ENCODE measurements at regions not wholly inside any gene's neighbourhood (a gene's known extent, or its start where the extent isn't known, plus 50 kb on each side); places are given as distances from the start of the nearest gene placed in this dataset.

DNA sequence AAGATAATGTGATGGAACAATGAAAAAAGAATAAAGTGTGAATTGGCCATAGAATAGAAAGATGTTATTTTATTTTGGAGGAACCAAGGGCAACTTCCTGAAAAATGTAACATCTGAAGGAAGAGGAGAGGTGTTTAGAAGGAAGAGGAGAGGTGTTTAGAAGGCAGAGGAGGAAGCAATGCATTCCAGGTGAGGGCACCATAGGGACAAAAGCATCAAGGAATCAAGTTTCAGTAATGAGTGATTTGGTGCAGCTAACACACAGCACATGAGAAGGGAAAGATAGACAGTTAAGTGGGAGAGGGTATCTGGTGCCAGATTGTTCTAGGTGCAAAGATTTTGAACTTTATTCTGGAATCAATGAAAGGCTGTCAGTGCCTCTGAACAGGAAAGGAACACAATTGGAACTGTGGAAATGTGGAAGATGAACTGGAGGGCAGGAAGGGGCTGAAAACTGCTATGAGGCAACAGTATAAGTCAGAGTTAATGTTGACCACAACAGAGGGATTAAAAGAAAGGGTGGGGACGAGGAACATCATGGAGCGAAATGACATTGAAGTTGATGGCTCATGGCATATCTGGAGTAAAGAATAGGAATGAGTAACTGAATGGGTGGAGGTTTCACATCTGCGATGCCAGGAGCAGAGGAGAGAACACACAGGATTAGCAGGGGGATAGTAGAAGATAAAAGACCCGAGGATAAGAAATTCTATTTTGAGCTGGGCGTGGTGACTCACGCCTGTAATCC lies 326.6 kb downstream of the LRIG3 start:
- Histone ChIP-seq H3K4me1 (no peaks in the 10 kb centered on the region), H3K9me3 (no peaks in the 10 kb centered on the region), H3K36me3 (no peaks in the 10 kb centered on the region), H3K4me3 (ENCODE audit: low read depth, low read length) (no peak overlapping the region), H3K27me3 (no peaks in the 10 kb centered on the region)
- no peak for DNase-seq
- no peak for TF ChIP-seq CTCF (IDR thresholded peaks at IDR 0.05; ENCODE audit: low read depth, low read length)

DNA sequence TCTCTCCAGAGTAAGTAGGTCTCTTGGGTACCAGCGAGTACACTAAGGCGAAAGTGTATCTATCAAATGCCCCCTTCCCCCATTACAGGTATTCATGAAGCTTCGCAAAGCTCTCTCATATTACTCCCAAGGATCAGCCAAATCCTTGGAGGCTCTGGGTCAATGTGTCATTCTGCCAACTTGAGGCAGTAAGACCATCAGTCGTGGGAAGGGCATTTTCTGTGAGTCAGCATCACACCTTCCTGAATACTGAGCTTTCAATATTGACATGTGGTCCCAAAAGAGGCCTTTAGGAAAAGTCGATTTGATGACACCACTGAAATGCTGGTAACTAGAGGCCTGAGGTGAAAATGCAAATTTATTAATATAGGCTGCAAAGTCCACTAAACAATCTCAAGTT lies 323.9 kb downstream of the LRIG3 start:
- Histone ChIP-seq H3K4me1 (no peaks in the 10 kb centered on the region), H3K27me3 (no peaks in the 10 kb centered on the region), H3K36me3 (no peaks in the 10 kb centered on the region), H3K4me3 (ENCODE audit: low read depth, low read length) (no peak overlapping the region), H3K9me3 (no peaks in the 10 kb centered on the region)
- no peak for TF ChIP-seq CTCF (IDR thresholded peaks at IDR 0.05; ENCODE audit: low read depth, low read length)
- DNase-seq, result no peak

- Histone ChIP-seq H3K27me3 (no peaks in the 10 kb centered on the region), H3K36me3 (no peaks in the 10 kb centered on the region), H3K4me3 (ENCODE audit: low read depth, low read length) (no peak overlapping the region), H3K4me1 (no peaks in the 10 kb centered on the region), H3K9me3 (no peaks in the 10 kb centered on the region)
- no peak for DNase-seq
- TF ChIP-seq CTCF (IDR thresholded peaks at IDR 0.05; ENCODE audit: low read depth, low read length), result no peak
Observed at GRCh38 chr12:58601529-58601928, 318.8 kb downstream of the LRIG3 start.

- DNase-seq, result no peak
- Histone ChIP-seq H3K4me1 (no peaks in the 10 kb centered on the region), H3K4me3 (ENCODE audit: low read depth, low read length) (no peak overlapping the region), H3K27me3 (no peaks in the 10 kb centered on the region), H3K9me3 (no peaks in the 10 kb centered on the region), H3K36me3 (no peaks in the 10 kb centered on the region)
- no peak for TF ChIP-seq CTCF (IDR thresholded peaks at IDR 0.05; ENCODE audit: low read depth, low read length)
Observed at GRCh38 chr12:58602179-58602578, 318.1 kb downstream of the LRIG3 start.

- Histone ChIP-seq H3K9me3 (no peaks in the 10 kb centered on the region), H3K4me1 (no peaks in the 10 kb centered on the region), H3K36me3 (no peaks in the 10 kb centered on the region), H3K27me3 (no peaks in the 10 kb centered on the region), H3K4me3 (ENCODE audit: low read depth, low read length) (no peak overlapping the region)
- no peak for TF ChIP-seq CTCF (IDR thresholded peaks at IDR 0.05; ENCODE audit: low read depth, low read length)
- DNase-seq, result no peak
Observed at GRCh38 chr12:58602736-58603135, 317.6 kb downstream of the LRIG3 start.

- H3K4me1 ChIP-seq, result no peaks in the 10 kb centered on the region
- no peaks in the 10 kb centered on the region for H3K9me3 ChIP-seq
- no peaks in the 10 kb centered on the region for H3K36me3 ChIP-seq
- TF ChIP-seq CTCF (IDR thresholded peaks at IDR 0.05; ENCODE audit: low read depth, low read length), result no peak
- H3K4me3 ChIP-seq (ENCODE audit: low read depth, low read length), result no peak overlapping the region
- no peaks in the 10 kb centered on the region for H3K27me3 ChIP-seq
- DNase-seq, result no peak
Observed at GRCh38 chr12:58607805-58608204, 312.5 kb downstream of the LRIG3 start.

Measured in BE2C (cell line).